Heart left ventricle (tissue), 13 donors: ENCODE measurements at regions not wholly inside any gene's neighbourhood (a gene's known extent, or its start where the extent isn't known, plus 50 kb on each side); places are given as distances from the start of the nearest gene placed in this dataset.

Source experiments
- POLR2A ChIP-seq, 2 donors: fragments of 450-650 bp; IDR thresholded peaks; one replicate each; pipeline ENCODE4 v1.6.1; 2017; ENCODE audit warnings: antibody characterized with exemption in 2 of 2, mild to moderate bottlenecking in 2 of 2, moderate library complexity in 2 of 2
- TF ChIP-seq, protein P1 (sequence below), 12 donors: fragments of 200-600 bp; sonication (generic) in 4 of 12; IDR thresholded peaks; one replicate each; pipeline versions ENCODE4 v1.5.0 to v1.8.0; 2018 to 2022; ENCODE audit warnings: antibody characterized with exemption in 12 of 12, mild to moderate bottlenecking in 5 of 12
- donor health status: ischemic (EF 13 %, LVEDD 7.1; RV severe dilation, severe dysfunction).
- donor health status: DM: no; HTN: yes; CAD: no.
- donor health status: DM: no; HTN: no; CAD: no.
- donor health status: ischemic (EF 25% LVEDD 6.9; RV normal size, moderate dysfunction).
- donor health status: ischemic (EF 25% LVEDD 5.7; RV mildly dilated, moderate dysfunction).
- donor health status: ischemic (EF 35%, LVEDD 5.7; RV mildly dilated, moderate dysfunction).
- donor health status: nonischemic (EF 11% LVEDD 7.7; RV severe dilation, severe dysfunction).
- donor health status: DM: yes; HTN: yes; CAD: no.
- donor health status: PGD.
- donor health status: ischemic (EF 29% LVEDD 5.4; RV normal size, mild dysfunction).
- donor health status: nonischemic (EF 23%, LVEDD 6.1; RV moderate dilation, normal function).

DNA sequence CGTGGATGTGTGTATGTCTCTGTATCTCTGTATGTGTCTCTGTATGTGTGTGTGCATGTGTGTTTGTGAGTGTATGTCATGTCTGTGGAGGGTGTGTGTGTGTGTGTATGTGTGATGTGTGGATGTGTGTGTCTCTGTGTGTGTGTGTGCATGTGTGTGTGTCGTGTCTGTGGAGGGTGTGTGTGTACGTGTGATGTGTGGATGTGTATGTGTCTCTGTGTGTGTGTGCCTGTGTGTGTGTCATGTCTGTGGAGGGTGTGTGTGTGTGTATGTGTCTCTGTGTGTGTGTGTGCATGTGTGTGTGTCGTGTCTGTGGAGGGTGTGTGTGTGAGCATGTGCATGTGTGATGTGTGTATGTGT, 51.6 kb upstream of the ADRA2C start:
- TF ChIP-seq, protein P1, sequence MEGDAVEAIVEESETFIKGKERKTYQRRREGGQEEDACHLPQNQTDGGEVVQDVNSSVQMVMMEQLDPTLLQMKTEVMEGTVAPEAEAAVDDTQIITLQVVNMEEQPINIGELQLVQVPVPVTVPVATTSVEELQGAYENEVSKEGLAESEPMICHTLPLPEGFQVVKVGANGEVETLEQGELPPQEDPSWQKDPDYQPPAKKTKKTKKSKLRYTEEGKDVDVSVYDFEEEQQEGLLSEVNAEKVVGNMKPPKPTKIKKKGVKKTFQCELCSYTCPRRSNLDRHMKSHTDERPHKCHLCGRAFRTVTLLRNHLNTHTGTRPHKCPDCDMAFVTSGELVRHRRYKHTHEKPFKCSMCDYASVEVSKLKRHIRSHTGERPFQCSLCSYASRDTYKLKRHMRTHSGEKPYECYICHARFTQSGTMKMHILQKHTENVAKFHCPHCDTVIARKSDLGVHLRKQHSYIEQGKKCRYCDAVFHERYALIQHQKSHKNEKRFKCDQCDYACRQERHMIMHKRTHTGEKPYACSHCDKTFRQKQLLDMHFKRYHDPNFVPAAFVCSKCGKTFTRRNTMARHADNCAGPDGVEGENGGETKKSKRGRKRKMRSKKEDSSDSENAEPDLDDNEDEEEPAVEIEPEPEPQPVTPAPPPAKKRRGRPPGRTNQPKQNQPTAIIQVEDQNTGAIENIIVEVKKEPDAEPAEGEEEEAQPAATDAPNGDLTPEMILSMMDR (IDR thresholded peaks at IDR 0.05), result no peak
- TF ChIP-seq POLR2A (IDR thresholded peaks at IDR 0.05), result no peak
